ENCODE measurements at regions not wholly inside any gene's neighbourhood (a gene's known extent, or its start where the extent isn't known, plus 50 kb on each side); places are given as distances from the start of the nearest gene placed in this dataset.

DNA sequence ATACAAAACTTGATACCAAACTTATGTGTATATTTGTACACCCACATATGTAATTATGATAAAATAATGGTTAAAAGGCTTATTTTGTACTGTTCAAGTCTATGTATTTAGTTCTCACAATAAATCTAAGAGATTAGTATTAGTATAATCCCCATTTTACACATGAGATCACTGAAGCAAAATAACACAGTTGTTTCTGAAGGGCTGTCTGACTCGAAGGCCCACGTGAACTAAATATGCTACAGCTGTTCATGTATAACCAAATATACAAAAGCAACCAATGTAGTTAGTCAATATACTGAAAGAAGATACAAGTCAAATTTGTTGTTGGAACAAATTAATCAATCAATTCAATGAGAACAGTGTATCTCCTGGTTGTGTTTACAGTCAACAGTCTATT is 959.2 kb downstream of the EPHA7 start:
- H3K18ac ChIP-seq (ENCODE audit: insufficient read length, low read depth, low read length) = no peak overlapping the region
- H3K9ac ChIP-seq (ENCODE audit: extremely low read depth, insufficient read length, low read length) = no peak overlapping the region
- H2AFZ ChIP-seq (ENCODE audit: low read length) = no peak overlapping the region
- H3T11ph ChIP-seq (ENCODE audit: low read length) = no peak overlapping the region
- H3K4me1 ChIP-seq (ENCODE audit: insufficient read depth, low read length) = no peaks in the 10 kb centered on the region
- no peak overlapping the region for H3K14ac ChIP-seq (ENCODE audit: insufficient read depth, low read length)
- Mint-ChIP-seq H3K27ac (no peak overlapping the region), H3K27me3 (ENCODE audit: low read depth) (no peaks in the 10 kb centered on the region), H3K4me3 (no peak overlapping the region), H3K4me1 (peaks cover 8 to 10% of the 10 kb centered on the region in 2 experiments), H3K36me3 (ENCODE audit: insufficient read depth in 1 of 3, low read depth in 3 of 3) (peaks cover 0 to 4% (median 2%) of the 10 kb centered on the region in 3 experiments; a peak in 1 of 7 replicates), H3K9me3 (peaks cover 3 to 6% of the 10 kb centered on the region in 2 experiments; a peak in 3 of 5 replicates)
- DNase-seq = no peak
- no peaks in the 10 kb centered on the region for H3K9me3 ChIP-seq (ENCODE audit: control insufficient read depth, low read depth, low read length)
- no peak overlapping the region for H4K91ac ChIP-seq (ENCODE audit: insufficient read length, low read depth, low read length)
- H2BK15ac ChIP-seq (ENCODE audit: low read depth, low read length) = no peak overlapping the region
- TF ChIP-seq, protein P1, sequence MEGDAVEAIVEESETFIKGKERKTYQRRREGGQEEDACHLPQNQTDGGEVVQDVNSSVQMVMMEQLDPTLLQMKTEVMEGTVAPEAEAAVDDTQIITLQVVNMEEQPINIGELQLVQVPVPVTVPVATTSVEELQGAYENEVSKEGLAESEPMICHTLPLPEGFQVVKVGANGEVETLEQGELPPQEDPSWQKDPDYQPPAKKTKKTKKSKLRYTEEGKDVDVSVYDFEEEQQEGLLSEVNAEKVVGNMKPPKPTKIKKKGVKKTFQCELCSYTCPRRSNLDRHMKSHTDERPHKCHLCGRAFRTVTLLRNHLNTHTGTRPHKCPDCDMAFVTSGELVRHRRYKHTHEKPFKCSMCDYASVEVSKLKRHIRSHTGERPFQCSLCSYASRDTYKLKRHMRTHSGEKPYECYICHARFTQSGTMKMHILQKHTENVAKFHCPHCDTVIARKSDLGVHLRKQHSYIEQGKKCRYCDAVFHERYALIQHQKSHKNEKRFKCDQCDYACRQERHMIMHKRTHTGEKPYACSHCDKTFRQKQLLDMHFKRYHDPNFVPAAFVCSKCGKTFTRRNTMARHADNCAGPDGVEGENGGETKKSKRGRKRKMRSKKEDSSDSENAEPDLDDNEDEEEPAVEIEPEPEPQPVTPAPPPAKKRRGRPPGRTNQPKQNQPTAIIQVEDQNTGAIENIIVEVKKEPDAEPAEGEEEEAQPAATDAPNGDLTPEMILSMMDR (conservative IDR thresholded peaks at IDR 0.05) = no peak
- H4K8ac ChIP-seq (replicated peaks; ENCODE audit: insufficient read length, low read depth, low read length) = no peak overlapping the region
- H2BK5ac ChIP-seq (ENCODE audit: insufficient read length, low read length) = no peak overlapping the region
- no peak overlapping the region for H3K23ac ChIP-seq (ENCODE audit: insufficient read length, low read depth, low read length)
- H3K56ac ChIP-seq (ENCODE audit: insufficient read length, low read depth, low read length) = no peak overlapping the region
- H3K79me1 ChIP-seq (ENCODE audit: insufficient read depth, low read depth, low read length, poor library complexity, severe bottlenecking) = no peaks in the 10 kb centered on the region
- H3K79me2 ChIP-seq (ENCODE audit: insufficient read depth, low read length) = no peaks in the 10 kb centered on the region
- H3K27ac ChIP-seq (ENCODE audit: insufficient read length, low read depth, low read length) = no peak overlapping the region
- no peaks in the 10 kb centered on the region for H3K27me3 ChIP-seq (ENCODE audit: insufficient read depth, low read length)
- WGBS (ENCODE audit: extremely low coverage, insufficient read length, low lambda C conversion rate) = no CpG with 5 or more reads among the region's 2 CpGs
- H3K4me2 ChIP-seq (ENCODE audit: insufficient read depth, insufficient read length, low read length) = no peak overlapping the region
- no peak overlapping the region for H2AK5ac ChIP-seq (ENCODE audit: insufficient read length, low read length)
- no peak overlapping the region for H2BK12ac ChIP-seq (ENCODE audit: insufficient read length, low read depth, low read length)
- H3K23me2 ChIP-seq (ENCODE audit: insufficient read length, low read depth, low read length, poor library complexity, severe bottlenecking) = no peaks in the 10 kb centered on the region
- H3K4ac ChIP-seq (ENCODE audit: low read depth, low read length) = no peak overlapping the region
- H4K20me1 ChIP-seq (ENCODE audit: control insufficient read depth, insufficient read depth, insufficient read length) = no peaks in the 10 kb centered on the region
- no peak overlapping the region for H2BK20ac ChIP-seq (ENCODE audit: low read depth, low read length, poor library complexity, severe bottlenecking)
- H2BK120ac ChIP-seq (ENCODE audit: low read depth, low read length, poor library complexity, severe bottlenecking) = no peak overlapping the region
- H4K5ac ChIP-seq (ENCODE audit: insufficient read length, low read depth, low read length) = no peak overlapping the region

Data from H9 (cell line).